Mesenchymal stem cell (in vitro differentiated cells and primary cell): ENCODE measurements at regions not wholly inside any gene's neighbourhood (a gene's known extent, or its start where the extent isn't known, plus 50 kb on each side); places are given as distances from the start of the nearest gene placed in this dataset.
"Not testable (repeated sequence)": the region's sequence is repeated elsewhere in the genome, so short reads cannot be mapped to it uniquely, and the experiment has no call there.

Source experiments
- DNase-seq: peaks from one replicate; pipeline ENCODE4 v3.0.0-alpha.2; 2013
- H2AFZ ChIP-seq: one replicate; pipeline ENCODE4 v1.6.1; 2013; ENCODE audit warnings: low read depth, mild to moderate bottlenecking, control low read depth, inconsistent platforms, low read length, moderate library complexity
- H2AK5ac ChIP-seq: 2 replicates; pipeline ENCODE4 v1.6.1; 2013; ENCODE audit warnings: low read length, moderate library complexity, mild to moderate bottlenecking, inconsistent platforms; ENCODE audit not compliant: severe bottlenecking
- H2BK120ac ChIP-seq: one replicate; pipeline ENCODE4 v1.6.1; 2013; ENCODE audit warnings: low read depth, mild to moderate bottlenecking, inconsistent platforms, low read length, moderate library complexity
- H2BK12ac ChIP-seq, 2 experiments: one replicate each; pipeline ENCODE4 v1.6.1; 2013; ENCODE audit warnings: inconsistent platforms in 2 of 2, low read length in 2 of 2, mild to moderate bottlenecking in 2 of 2, moderate library complexity in 2 of 2, control low read depth in 1 of 2
- H2BK15ac ChIP-seq: one replicate; pipeline ENCODE4 v1.6.1; 2013; ENCODE audit warnings: mild to moderate bottlenecking, low read depth, inconsistent platforms; ENCODE audit not compliant: poor library complexity, severe bottlenecking
- H2BK5ac ChIP-seq: 2 replicates; pipeline ENCODE4 v1.6.1; 2013; ENCODE audit warnings: low read depth, mild to moderate bottlenecking, low read length, control low read depth, inconsistent platforms; ENCODE audit not compliant: poor library complexity, severe bottlenecking
- H3K14ac ChIP-seq, 2 experiments: one replicate each; pipeline ENCODE4 v1.6.1; 2013; ENCODE audit warnings: inconsistent platforms in 2 of 2, low read length in 2 of 2, control low read depth in 1 of 2, mild to moderate bottlenecking in 1 of 2, moderate library complexity in 1 of 2
- H3K18ac ChIP-seq, 2 experiments: one replicate each; pipeline ENCODE4 v1.6.1; 2013; ENCODE audit warnings: inconsistent platforms in 2 of 2, low read length in 2 of 2, control low read depth in 1 of 2, low read depth in 1 of 2, mild to moderate bottlenecking in 1 of 2
- H3K23ac ChIP-seq, 2 experiments: one replicate each; pipeline ENCODE4 v1.6.1; 2013; ENCODE audit warnings: inconsistent platforms in 2 of 2, low read length in 2 of 2, mild to moderate bottlenecking in 2 of 2, moderate library complexity in 2 of 2, control low read depth in 1 of 2
- H3K27ac ChIP-seq: 2 replicates; pipeline ENCODE4 v1.5.1; 2013; ENCODE audit warnings: mild to moderate bottlenecking, moderate library complexity, low read length, control low read depth, inconsistent platforms; ENCODE audit not compliant: poor library complexity, severe bottlenecking
- H3K27me3 ChIP-seq, 2 experiments: 2 replicates each; pipeline versions ENCODE4 v1.6.1 to v1.7.0; 2013; ENCODE audit warnings: low read length in 2 of 2, mild to moderate bottlenecking in 2 of 2, moderate library complexity in 2 of 2, control low read depth in 1 of 2, inconsistent platforms in 1 of 2; ENCODE audit not compliant: control insufficient read depth in 1 of 2, insufficient read depth in 1 of 2
- H3K36me3 ChIP-seq, 2 experiments: 2 replicates each; pipeline versions ENCODE4 v1.6.1 to v1.7.0; 2013; ENCODE audit warnings: low read length in 2 of 2, control low read depth in 1 of 2, inconsistent platforms in 1 of 2, low read depth in 1 of 2, mild to moderate bottlenecking in 1 of 2; ENCODE audit not compliant: insufficient read depth in 2 of 2, control insufficient read depth in 1 of 2
- H3K4ac ChIP-seq, 2 experiments: one replicate each; pipeline ENCODE4 v1.6.1; 2013; ENCODE audit warnings: inconsistent platforms in 2 of 2, low read length in 2 of 2, mild to moderate bottlenecking in 2 of 2, moderate library complexity in 2 of 2, control low read depth in 1 of 2, low read depth in 1 of 2
- H3K4me1 ChIP-seq: 2 replicates; pipeline ENCODE4 v1.6.1; 2013; ENCODE audit warnings: low read depth, low read length, control low read depth; ENCODE audit not compliant: control insufficient read depth, insufficient read depth
- H3K4me2 ChIP-seq: 2 replicates; pipeline ENCODE4 v1.6.1; 2013; ENCODE audit warnings: low read length, mild to moderate bottlenecking, inconsistent platforms; ENCODE audit not compliant: poor library complexity, severe bottlenecking
- H3K4me3 ChIP-seq, 2 experiments: 2 replicates each; pipeline versions ENCODE4 v1.5.1 to v1.7.0; 2013; ENCODE audit warnings: low read length in 2 of 2, mild to moderate bottlenecking in 2 of 2, control low read depth in 1 of 2, low read depth in 1 of 2; ENCODE audit not compliant: insufficient read depth in 1 of 2
- H3K79me1 ChIP-seq: replicated peaks from 2 replicates; pipeline ENCODE4 v1.6.1; 2013; ENCODE audit warnings: mild to moderate bottlenecking, control low read depth, low read length, inconsistent platforms; ENCODE audit not compliant: poor library complexity, severe bottlenecking
- H3K9ac ChIP-seq: 2 replicates; pipeline ENCODE4 v1.7.0; 2013; ENCODE audit warnings: mild to moderate bottlenecking, low read length, moderate library complexity
- H3K9me3 ChIP-seq: 2 replicates; pipeline ENCODE4 v1.7.0; 2013; ENCODE audit warnings: mild to moderate bottlenecking, low read length; ENCODE audit not compliant: control insufficient read depth
- H4K8ac ChIP-seq: one replicate; pipeline ENCODE4 v1.6.1; 2013; ENCODE audit warnings: inconsistent platforms, mild to moderate bottlenecking, low read length, moderate library complexity
- H4K91ac ChIP-seq: one replicate; pipeline ENCODE4 v1.6.1; 2013; ENCODE audit warnings: mild to moderate bottlenecking, low read length, inconsistent platforms
- WGBS: methylation state at CpG from one replicate; pipeline ENCODE4 v1.1.7; 2013; ENCODE audit warnings: mixed read lengths; 5-methylcytosine and 5-hydroxymethylcytosine counted together

DNA sequence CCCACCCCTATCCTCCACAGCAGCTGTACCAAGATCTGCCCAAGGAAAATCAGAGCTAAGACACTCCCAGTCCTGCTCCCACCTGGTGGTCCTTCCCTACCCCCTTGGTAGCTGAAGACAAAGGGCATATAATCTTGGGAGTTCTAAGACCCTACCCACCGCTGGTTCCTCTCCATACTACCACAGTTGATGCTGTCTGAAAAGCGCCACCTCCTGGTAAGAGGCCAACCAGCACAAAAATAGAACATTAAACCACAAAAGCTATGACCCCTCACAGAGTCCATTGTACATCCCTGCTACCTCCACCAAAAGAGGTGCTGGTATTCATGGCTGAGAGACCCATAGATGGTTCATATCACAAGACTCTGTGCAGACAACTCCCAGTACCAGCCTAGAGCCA, 161.5 kb upstream of the ARHGAP42 start:
- Histone ChIP-seq H3K4me1 (no peaks in the 10 kb centered on the region), H2AFZ (no peak overlapping the region), H2BK15ac (no peak overlapping the region), H3K4me3 (no peak overlapping the region), H3K27ac (no peak overlapping the region), H3K79me1 (no peaks in the 10 kb centered on the region), H2BK12ac (no peak overlapping the region), H4K91ac (no peak overlapping the region), H3K9me3 (peaks cover 44% of the 10 kb centered on the region), H3K18ac (no peak overlapping the region), H2BK120ac (no peak overlapping the region), H2AK5ac (no peak overlapping the region), H3K23ac (no peak overlapping the region), H3K27me3 (no peaks in the 10 kb centered on the region), H3K4me2 (no peak overlapping the region), H3K36me3 (no peaks in the 10 kb centered on the region), H3K14ac (no peak overlapping the region), H3K4ac (no peak overlapping the region), H2BK5ac (no peak overlapping the region), H4K8ac (no peak overlapping the region), H3K9ac (no peak overlapping the region)
- WGBS: 21% methylated on average over 2 of the region's 2 CpGs
- DNase-seq: no peak

DNA sequence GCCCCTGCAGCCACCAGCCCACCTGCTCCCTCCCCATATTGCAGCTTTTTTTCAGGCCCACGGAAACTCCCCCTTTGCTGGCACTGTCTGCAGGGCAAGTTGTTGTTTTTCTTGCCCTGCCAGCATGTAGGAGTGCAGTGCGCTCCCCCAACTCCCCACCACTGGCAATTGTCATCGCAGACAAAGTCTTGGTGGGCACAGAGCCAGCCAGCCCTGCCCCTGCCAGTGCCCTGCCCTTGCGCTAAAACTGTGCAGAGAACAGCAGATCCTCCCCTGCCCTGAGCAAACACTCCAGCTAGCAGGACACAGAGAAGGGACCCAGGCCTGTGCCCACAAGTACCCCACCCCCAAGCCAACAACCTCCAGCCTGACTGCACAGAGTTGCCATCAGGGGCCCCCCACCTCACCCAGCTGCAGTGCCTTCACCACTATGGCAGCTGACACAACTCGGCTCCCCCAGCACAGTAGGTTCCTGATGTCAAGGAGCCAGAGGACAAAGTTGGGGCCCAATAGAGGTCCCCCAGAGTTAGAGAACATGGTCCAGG, 158.1 kb upstream of the ARHGAP42 start:
- no peak for DNase-seq
- no peaks in the 10 kb centered on the region for H3K27me3 ChIP-seq
- 95% methylated on average over 5 of the region's 5 CpGs for WGBS
- no peak overlapping the region for H4K8ac ChIP-seq
- no peak overlapping the region for H3K4ac ChIP-seq
- no peak overlapping the region for H3K18ac ChIP-seq
- H3K9ac ChIP-seq: no peak overlapping the region
- no peak overlapping the region for H4K91ac ChIP-seq
- no peak overlapping the region for H3K27ac ChIP-seq
- no peak overlapping the region for H2BK15ac ChIP-seq
- no peaks in the 10 kb centered on the region for H3K4me1 ChIP-seq
- no peak overlapping the region for H2BK120ac ChIP-seq
- peaks cover 25% of the 10 kb centered on the region for H3K9me3 ChIP-seq
- H3K14ac ChIP-seq: no peak overlapping the region
- no peak overlapping the region for H3K23ac ChIP-seq
- H2BK5ac ChIP-seq: no peak overlapping the region
- no peak overlapping the region for H3K4me2 ChIP-seq
- H2AFZ ChIP-seq: no peak overlapping the region
- no peak overlapping the region for H3K4me3 ChIP-seq
- no peak overlapping the region for H2BK12ac ChIP-seq
- no peaks in the 10 kb centered on the region for H3K79me1 ChIP-seq
- no peaks in the 10 kb centered on the region for H3K36me3 ChIP-seq
- H2AK5ac ChIP-seq: no peak overlapping the region

DNA sequence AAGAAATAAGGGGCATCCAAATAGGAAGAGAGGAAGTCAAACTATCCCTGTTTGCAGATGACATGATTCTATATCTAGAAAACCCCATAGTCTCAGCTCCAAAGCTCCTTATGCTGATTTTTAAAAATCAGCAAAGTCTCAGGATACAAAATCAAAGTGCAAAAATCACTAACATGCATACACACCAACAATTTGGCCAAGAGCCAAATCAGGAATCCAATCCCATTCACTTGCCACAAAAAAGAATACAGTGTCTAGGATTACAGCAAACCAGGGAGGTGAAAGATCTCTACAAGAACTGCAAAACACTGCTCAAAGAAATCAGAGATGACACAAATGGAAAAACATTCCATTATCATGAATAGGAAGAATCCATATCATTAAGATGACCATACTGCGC, 155.8 kb upstream of the ARHGAP42 start:
- H3K4me2 ChIP-seq: not testable (repeated sequence)

DNA sequence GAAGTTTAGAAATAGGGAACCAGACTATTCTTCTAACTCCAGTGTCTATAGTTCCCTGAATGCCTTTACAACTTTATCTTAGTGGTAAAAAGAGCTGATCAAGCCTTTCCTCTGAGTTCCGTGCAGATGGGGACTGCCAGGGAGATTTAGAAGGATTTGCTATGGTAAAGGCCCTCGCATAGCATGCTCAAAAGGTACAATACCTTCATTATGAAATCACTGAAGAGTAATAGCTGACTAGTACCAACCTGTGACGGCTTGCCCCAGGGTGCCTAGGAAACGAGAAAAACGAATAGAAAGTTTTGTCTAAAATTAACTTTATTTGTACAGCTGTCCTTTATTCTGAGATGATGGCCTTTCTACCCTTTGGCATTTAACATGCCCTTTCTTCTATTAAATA, 150.1 kb upstream of the ARHGAP42 start:
- WGBS: 94% methylated on average over 5 of the region's 5 CpGs

More for the DNA sequence above, 155.8 kb upstream of the ARHGAP42 start:
- not testable (repeated sequence) for H3K4ac ChIP-seq, H2BK5ac ChIP-seq, H3K4me1 ChIP-seq, H3K4me3 ChIP-seq, H3K9me3 ChIP-seq, H3K23ac ChIP-seq, H3K14ac ChIP-seq, H3K27ac ChIP-seq, H2BK15ac ChIP-seq, H3K27me3 ChIP-seq, H3K36me3 ChIP-seq, H3K79me1 ChIP-seq, H2AK5ac ChIP-seq, DNase-seq, H4K8ac ChIP-seq, H2AFZ ChIP-seq, H3K18ac ChIP-seq, H2BK12ac ChIP-seq, H2BK120ac ChIP-seq, H4K91ac ChIP-seq, H3K9ac ChIP-seq
- WGBS: 100% methylated on average over 1 of the region's 1 CpG

More for the DNA sequence above, 150.1 kb upstream of the ARHGAP42 start:
- H2AK5ac ChIP-seq: no peak overlapping the region
- H3K36me3 ChIP-seq: no peaks in the 10 kb centered on the region
- H3K23ac ChIP-seq: no peak overlapping the region
- H2AFZ ChIP-seq: no peak overlapping the region
- no peak overlapping the region for H4K91ac ChIP-seq
- no peaks in the 10 kb centered on the region for H3K9me3 ChIP-seq
- no peak overlapping the region for H3K4me2 ChIP-seq
- H2BK15ac ChIP-seq: no peak overlapping the region
- H2BK5ac ChIP-seq: no peak overlapping the region
- H3K27me3 ChIP-seq: no peaks in the 10 kb centered on the region
- no peak for DNase-seq
- no peak overlapping the region for H3K27ac ChIP-seq
- no peak overlapping the region for H3K14ac ChIP-seq
- H2BK120ac ChIP-seq: no peak overlapping the region
- H3K18ac ChIP-seq: no peak overlapping the region
- no peaks in the 10 kb centered on the region for H3K4me1 ChIP-seq
- H3K9ac ChIP-seq: no peak overlapping the region
- no peak overlapping the region for H2BK12ac ChIP-seq
- no peak overlapping the region for H3K4me3 ChIP-seq
- H3K4ac ChIP-seq: no peak overlapping the region
- H3K79me1 ChIP-seq: no peaks in the 10 kb centered on the region
- H4K8ac ChIP-seq: no peak overlapping the region
